Transverse colon (tissue), 4 donors: ENCODE measurements at regions not wholly inside any gene's neighbourhood (a gene's known extent, or its start where the extent isn't known, plus 50 kb on each side); places are given as distances from the start of the nearest gene placed in this dataset.

Experiments used
- DNase-seq: peaks from one replicate; pipeline ENCODE4 v3.0.0-alpha.2; 2019
- H3K27ac ChIP-seq, 4 donors: fragments of 200-600 bp; sonication (generic); 2 replicates each; pipeline ENCODE4 v1.5.1; 2016 to 2018; ENCODE audit warnings: inconsistent platforms in 4 of 4
- H3K27me3 ChIP-seq: fragments of 200-600 bp; sonication (generic); 2 replicates; pipeline ENCODE4 v1.5.1; 2017; ENCODE audit warnings: inconsistent platforms
- H3K36me3 ChIP-seq, 4 donors: fragments of 200-600 bp; sonication (generic); 2 replicates each; pipeline ENCODE4 v1.5.1; 2017 to 2019; ENCODE audit warnings: inconsistent platforms in 4 of 4
- H3K4me1 ChIP-seq, 4 donors: fragments of 200-600 bp; sonication (generic); 2 replicates each; pipeline ENCODE4 v1.5.1; 2017 to 2020; ENCODE audit warnings: inconsistent platforms in 4 of 4
- H3K4me3 ChIP-seq, 4 donors: fragments of 200-600 bp; sonication (generic); 1 replicate in 1 of 4; 2 replicates in 3 of 4; pipeline versions ENCODE4 v1.5.1 to v1.6.1; 2017 to 2019; ENCODE audit warnings: inconsistent platforms in 4 of 4
- H3K9me3 ChIP-seq, 2 donors: fragments of 200-600 bp; sonication (generic); 2 replicates each; pipeline ENCODE4 v1.5.1; 2017 to 2019; ENCODE audit warnings: inconsistent platforms in 2 of 2
- CTCF ChIP-seq, 5 experiments: fragments of 200-600 bp in 3 of 5; fragments of 450-650 bp in 2 of 5; sonication (generic) in 3 of 5; IDR thresholded peaks; 1 replicate in 2 of 5; 2 replicates in 3 of 5; pipeline ENCODE4 v1.5.1; 2016 to 2017; ENCODE audit warnings: antibody characterized with exemption in 5 of 5, inconsistent platforms in 3 of 5, mild to moderate bottlenecking in 2 of 5, moderate library complexity in 1 of 5
- EP300 ChIP-seq: sonication (generic); formaldehyde crosslinking; IDR thresholded peaks from one replicate; pipeline ENCODE4 v1.6.1; 2017; ENCODE audit warnings: antibody characterized with exemption, low read depth
- POLR2A ChIP-seq: fragments of 450-650 bp; IDR thresholded peaks from one replicate; pipeline ENCODE4 v1.6.1; 2016; ENCODE audit warnings: antibody characterized with exemption, mild to moderate bottlenecking, moderate library complexity
- POLR2AphosphoS5 ChIP-seq, 3 donors: sonication (generic); formaldehyde crosslinking; IDR thresholded peaks; one replicate each; pipeline ENCODE4 v1.6.1; 2016; ENCODE audit warnings: antibody characterized with exemption in 3 of 3
- WGBS, 2 donors: methylation state at CpG; one replicate each; pipeline ENCODE4 v1.1.5; 2018; ENCODE audit warnings: low coverage in 1 of 2; 5-methylcytosine and 5-hydroxymethylcytosine counted together
- in situ Hi-C, 4 donors: fragments of 200-750 bp; cut with MboI; loops; one replicate each; pipeline versions ENCODE4 v1.15.0 to v1.15.1; 2017; ENCODE audit warnings: low sequenced_read_pairs in 3 of 4, low pct_ligation_motif_present in 1 of 4, low pct_unique_long_range_greater_than_20kb in 1 of 4
- intact Hi-C: fragments of 100-400 bp; cut with DNase I; formaldehyde crosslinking; loops from one replicate; pipeline ENCODE4 v1.15.1; 2023; ENCODE audit warnings: low total_unique reads

- Histone ChIP-seq H3K36me3 (no peaks in the 10 kb centered on the region), H3K27me3 (no peaks in the 10 kb centered on the region), H3K27ac (no peak overlapping the region), H3K4me3 (no peak overlapping the region), H3K4me1 (no peaks in the 10 kb centered on the region), H3K9me3 (no peaks in the 10 kb centered on the region)
- intact Hi-C loops, result no loop called here
- TF ChIP-seq CTCF (IDR thresholded peaks at IDR 0.05), result no peak
- TF ChIP-seq POLR2A, result no peak
- TF ChIP-seq EP300, result no peak
- no peak for TF ChIP-seq POLR2AphosphoS5 (IDR thresholded peaks at IDR 0.05)
- in situ Hi-C loops, result no loop called here
- no peak for DNase-seq
Observed at GRCh38 chr13:83825676-83826075, 56.6 kb downstream of the SLITRK1 start.

- Histone ChIP-seq H3K9me3 (no peaks in the 10 kb centered on the region), H3K4me1 (no peaks in the 10 kb centered on the region), H3K27ac (no peak overlapping the region), H3K4me3 (no peak overlapping the region), H3K36me3 (no peaks in the 10 kb centered on the region), H3K27me3 (no peaks in the 10 kb centered on the region)
- in situ Hi-C loops (no loop called here), intact Hi-C loops (no loop called here)
- no peak for DNase-seq
- 88 to 100% methylated on average over 1 to 8 of the region's 8 CpGs for WGBS, 2 donors
- no peak for TF ChIP-seq CTCF (IDR thresholded peaks at IDR 0.05)
- TF ChIP-seq EP300, result no peak
- no peak for TF ChIP-seq POLR2AphosphoS5 (IDR thresholded peaks at IDR 0.05)
- no peak for TF ChIP-seq POLR2A
Observed at GRCh38 chr13:83824560-83824959, 57.7 kb downstream of the SLITRK1 start.

GRCh38 chr13:83824120-83824519 lies 58.2 kb downstream of the SLITRK1 start:
- Histone ChIP-seq H3K9me3 (no peaks in the 10 kb centered on the region), H3K27me3 (no peaks in the 10 kb centered on the region), H3K27ac (no peak overlapping the region), H3K4me1 (no peaks in the 10 kb centered on the region), H3K4me3 (no peak overlapping the region), H3K36me3 (no peaks in the 10 kb centered on the region)
- intact Hi-C loops (no loop called here), in situ Hi-C loops (no loop called here)
- TF ChIP-seq CTCF (IDR thresholded peaks at IDR 0.05), result no peak
- DNase-seq, result no peak

GRCh38 chr13:83819611-83820010 lies 62.7 kb downstream of the SLITRK1 start:
- no peak for DNase-seq
- Histone ChIP-seq H3K4me1 (no peaks in the 10 kb centered on the region), H3K36me3 (no peaks in the 10 kb centered on the region), H3K27me3 (no peaks in the 10 kb centered on the region), H3K27ac (no peak overlapping the region), H3K9me3 (peaks cover 0 to under 1% of the 10 kb centered on the region in 2 donors), H3K4me3 (no peak overlapping the region)
- intact Hi-C loops, result no loop called here
- TF ChIP-seq POLR2AphosphoS5 (IDR thresholded peaks at IDR 0.05) (no peak), POLR2A (no peak), CTCF (IDR thresholded peaks at IDR 0.05) (no peak)
- WGBS, 2 donors, result 83 to 84% methylated on average over 2 of the region's 2 CpGs
- in situ Hi-C loops, result no loop called here
